Upper lobe of left lung (tissue), 6 donors: ENCODE measurements at regions not wholly inside any gene's neighbourhood (a gene's known extent, or its start where the extent isn't known, plus 50 kb on each side); places are given as distances from the start of the nearest gene placed in this dataset.

Source experiments
- ATAC-seq, 2 donors: fragments of 200-7000 bp; cut with Tn5 transposase; one replicate each; pipeline ENCODE4 v1.9.1; 2022; ENCODE audit warnings: mild to moderate bottlenecking in 2 of 2, moderate library complexity in 2 of 2; ENCODE audit not compliant: low FRiP score in 2 of 2
- DNase-seq, 2 donors: peaks; one replicate each; pipeline ENCODE4 v3.0.0-alpha.2; 2019 to 2020
- H3K27ac ChIP-seq, 4 donors: fragments of 200-600 bp; sonication (generic); one replicate each; pipeline ENCODE4 v1.5.1; 2016 to 2019
- H3K27me3 ChIP-seq, 4 donors: fragments of 200-600 bp; sonication (generic); one replicate each; pipeline ENCODE4 v1.5.1; 2017 to 2019
- H3K36me3 ChIP-seq, 4 donors: fragments of 200-600 bp; sonication (generic); one replicate each; pipeline ENCODE4 v1.5.1; 2016 to 2019
- H3K4me1 ChIP-seq, 4 donors: fragments of 200-600 bp; sonication (generic); one replicate each; pipeline ENCODE4 v1.5.1; 2018 to 2019
- H3K4me3 ChIP-seq, 4 donors: fragments of 200-600 bp; sonication (generic); one replicate each; pipeline ENCODE4 v1.5.1; 2017 to 2019; ENCODE audit warnings: mild to moderate bottlenecking in 2 of 4, moderate library complexity in 1 of 4
- H3K9me3 ChIP-seq, 4 donors: fragments of 200-600 bp; sonication (generic); one replicate each; pipeline ENCODE4 v1.5.1; 2018 to 2019
- CTCF ChIP-seq, 6 experiments: fragments of 450-650 bp in 4 of 6; fragments of 200-600 bp in 2 of 6; sonication (generic) in 2 of 6; IDR thresholded peaks; one replicate each; pipeline ENCODE4 v1.5.1; 2016 to 2019; ENCODE audit warnings: antibody characterized with exemption in 6 of 6
- EP300 ChIP-seq, 4 donors: sonication (generic); formaldehyde crosslinking; IDR thresholded peaks; one replicate each; pipeline ENCODE4 v1.5.1; 2017; ENCODE audit warnings: antibody characterized with exemption in 4 of 4, control low read depth in 2 of 4
- POLR2A ChIP-seq, 4 donors: fragments of 450-650 bp; IDR thresholded peaks; one replicate each; pipeline ENCODE4 v1.5.1; 2016 to 2017; ENCODE audit warnings: antibody characterized with exemption in 4 of 4, mild to moderate bottlenecking in 2 of 4
- POLR2AphosphoS5 ChIP-seq, 2 donors: sonication (generic); formaldehyde crosslinking; IDR thresholded peaks; one replicate each; pipeline ENCODE4 v1.5.1; 2017; ENCODE audit warnings: antibody characterized with exemption in 2 of 2
- WGBS, 2 donors: methylation state at CpG; one replicate each; pipeline ENCODE4 v1.1.5; 2017 to 2018; 5-methylcytosine and 5-hydroxymethylcytosine counted together
- donor health status: DM: no; HTN: no; CAD: no; lungs with moderate emphysema.
- donor health status: DM: no; HTN: yes; CAD: no; lungs with severe emphysema.

GRCh38 chr14:35222872-35223466, 69.2 kb upstream of the PSMA6 start:
- WGBS, 2 donors: 41 to 61% methylated on average over 5 of the region's 5 CpGs
- Histone ChIP-seq H3K27me3 (no peaks in the 10 kb centered on the region), H3K4me3 (no peak overlapping the region), H3K9me3 (no peaks in the 10 kb centered on the region), H3K4me1 (peaks cover 7 to 17% (median 9%) of the 10 kb centered on the region in 4 donors), H3K36me3 (no peaks in the 10 kb centered on the region), H3K27ac (peak overlapping the region in 2 of 4 donors; percentile 21 to 59)
- ATAC-seq (no peak), DNase-seq (no peak)
- TF ChIP-seq POLR2AphosphoS5 (IDR thresholded peaks at IDR 0.05): no peak
- TF ChIP-seq EP300 (IDR thresholded peaks at IDR 0.05): no peak
- no peak for TF ChIP-seq POLR2A (IDR thresholded peaks at IDR 0.05)
- TF ChIP-seq CTCF (IDR thresholded peaks at IDR 0.05): no peak

- TF ChIP-seq EP300 (IDR thresholded peaks at IDR 0.05): no peak
- TF ChIP-seq CTCF (IDR thresholded peaks at IDR 0.05): no peak
- TF ChIP-seq POLR2A (IDR thresholded peaks at IDR 0.05): no peak
- no peak for TF ChIP-seq POLR2AphosphoS5 (IDR thresholded peaks at IDR 0.05)
- Histone ChIP-seq H3K27me3 (no peaks in the 10 kb centered on the region), H3K4me3 (no peak overlapping the region), H3K4me1 (peaks cover 7 to 17% (median 9%) of the 10 kb centered on the region in 4 donors), H3K27ac (peak overlapping the region in 3 of 4 donors; percentile 21 to 59 (median 35)), H3K9me3 (no peaks in the 10 kb centered on the region), H3K36me3 (no peaks in the 10 kb centered on the region)
- no peak for ATAC-seq
- DNase-seq: no peak
These were observed 68.3 kb upstream of the PSMA6 start for GRCh38 chr14:35223927-35224326.

GRCh38 chr14:35224615-35225014, 67.6 kb upstream of the PSMA6 start:
- peak overlapping the region in 2 of 4 donors; percentile 35 to 59 for H3K27ac ChIP-seq
- WGBS, 2 donors: 68 to 83% methylated on average over 2 of the region's 2 CpGs
- no peak for DNase-seq
- ATAC-seq: no peak
- peaks cover 7 to 20% (median 10%) of the 10 kb centered on the region in 4 donors for H3K4me1 ChIP-seq
- TF ChIP-seq POLR2AphosphoS5 (IDR thresholded peaks at IDR 0.05) (no peak), EP300 (IDR thresholded peaks at IDR 0.05) (no peak), CTCF (IDR thresholded peaks at IDR 0.05) (no peak), POLR2A (IDR thresholded peaks at IDR 0.05) (no peak)
- H3K9me3 ChIP-seq: no peaks in the 10 kb centered on the region
- H3K4me3 ChIP-seq: no peak overlapping the region
- no peaks in the 10 kb centered on the region for H3K36me3 ChIP-seq
- H3K27me3 ChIP-seq: no peaks in the 10 kb centered on the region

GRCh38 chr14:35229084-35229791, 62.9 kb upstream of the PSMA6 start:
- no peak for ATAC-seq
- H3K27ac ChIP-seq: no peak overlapping the region
- TF ChIP-seq POLR2A (IDR thresholded peaks at IDR 0.05) (no peak), CTCF (IDR thresholded peaks at IDR 0.05) (peak in 2 of 6 experiments; percentile 21)
- H3K9me3 ChIP-seq: no peaks in the 10 kb centered on the region
- 85 to 91% methylated on average over 5 of the region's 5 CpGs for WGBS, 2 donors
- no peaks in the 10 kb centered on the region for H3K36me3 ChIP-seq
- H3K4me1 ChIP-seq: peaks cover 0 to 20% (median 12%) of the 10 kb centered on the region in 4 donors
- no peak for DNase-seq
- H3K27me3 ChIP-seq: no peaks in the 10 kb centered on the region
- no peak overlapping the region for H3K4me3 ChIP-seq

GRCh38 chr14:35229792-35230089, 62.4 kb upstream of the PSMA6 start:
- 42 to 45% methylated on average over 2 of the region's 2 CpGs for WGBS, 2 donors
- ATAC-seq: no peak

More at GRCh38 chr14:35229792-35230089, 62.4 kb upstream of the PSMA6 start:
- DNase-seq: no peak
- Histone ChIP-seq H3K9me3 (no peaks in the 10 kb centered on the region), H3K27me3 (no peaks in the 10 kb centered on the region), H3K27ac (no peak overlapping the region), H3K4me1 (peaks cover 0 to 22% (median 10%) of the 10 kb centered on the region in 4 donors), H3K36me3 (no peaks in the 10 kb centered on the region), H3K4me3 (no peak overlapping the region)
- TF ChIP-seq CTCF (IDR thresholded peaks at IDR 0.05): no peak
- no peak for TF ChIP-seq POLR2AphosphoS5 (IDR thresholded peaks at IDR 0.05)
- no peak for TF ChIP-seq EP300 (IDR thresholded peaks at IDR 0.05)
- no peak for TF ChIP-seq POLR2A (IDR thresholded peaks at IDR 0.05)
